IPS-18a (cell line): ENCODE measurements at regions not wholly inside any gene's neighbourhood (a gene's known extent, or its start where the extent isn't known, plus 50 kb on each side); places are given as distances from the start of the nearest gene placed in this dataset.

ENCODE experiments used
- H3K27ac ChIP-seq: one replicate; pipeline ENCODE4 v1.5.1; 2013; ENCODE audit warnings: low read length
- H3K27me3 ChIP-seq: one replicate; pipeline ENCODE4 v1.6.1; 2013; ENCODE audit warnings: mild to moderate bottlenecking, low read length; ENCODE audit not compliant: control insufficient read depth, insufficient read depth
- H3K36me3 ChIP-seq: one replicate; pipeline ENCODE4 v1.6.1; 2013; ENCODE audit warnings: low read depth, low read length; ENCODE audit not compliant: control insufficient read depth
- H3K4me1 ChIP-seq: one replicate; pipeline ENCODE4 v1.6.1; 2013; ENCODE audit warnings: low read depth, low read length; ENCODE audit not compliant: control insufficient read depth
- H3K4me3 ChIP-seq: one replicate; pipeline ENCODE4 v1.5.1; 2013; ENCODE audit warnings: low read length
- H3K9ac ChIP-seq: one replicate; pipeline ENCODE4 v1.6.1; 2013; ENCODE audit warnings: mild to moderate bottlenecking, low read length, moderate library complexity
- H3K9me3 ChIP-seq: one replicate; pipeline ENCODE4 v1.6.1; 2013; ENCODE audit warnings: low read depth, low read length; ENCODE audit not compliant: control insufficient read depth

- H3K36me3 ChIP-seq: no peaks in the 10 kb centered on the region
- no peaks in the 10 kb centered on the region for H3K27me3 ChIP-seq
- H3K4me3 ChIP-seq: no peak overlapping the region
- no peak overlapping the region for H3K9ac ChIP-seq
- no peaks in the 10 kb centered on the region for H3K4me1 ChIP-seq
- no peak overlapping the region for H3K27ac ChIP-seq
- H3K9me3 ChIP-seq: no peaks in the 10 kb centered on the region
Measured at GRCh38 chr2:8623958-8624591, 57.8 kb upstream of the ID2 start.

- H3K36me3 ChIP-seq: no peaks in the 10 kb centered on the region
- H3K4me1 ChIP-seq: no peaks in the 10 kb centered on the region
- no peak overlapping the region for H3K27ac ChIP-seq
- H3K27me3 ChIP-seq: no peaks in the 10 kb centered on the region
- no peak overlapping the region for H3K9ac ChIP-seq
- no peak overlapping the region for H3K4me3 ChIP-seq
- no peaks in the 10 kb centered on the region for H3K9me3 ChIP-seq
Measured at GRCh38 chr2:8624855-8625398, 56.9 kb upstream of the ID2 start.

DNA sequence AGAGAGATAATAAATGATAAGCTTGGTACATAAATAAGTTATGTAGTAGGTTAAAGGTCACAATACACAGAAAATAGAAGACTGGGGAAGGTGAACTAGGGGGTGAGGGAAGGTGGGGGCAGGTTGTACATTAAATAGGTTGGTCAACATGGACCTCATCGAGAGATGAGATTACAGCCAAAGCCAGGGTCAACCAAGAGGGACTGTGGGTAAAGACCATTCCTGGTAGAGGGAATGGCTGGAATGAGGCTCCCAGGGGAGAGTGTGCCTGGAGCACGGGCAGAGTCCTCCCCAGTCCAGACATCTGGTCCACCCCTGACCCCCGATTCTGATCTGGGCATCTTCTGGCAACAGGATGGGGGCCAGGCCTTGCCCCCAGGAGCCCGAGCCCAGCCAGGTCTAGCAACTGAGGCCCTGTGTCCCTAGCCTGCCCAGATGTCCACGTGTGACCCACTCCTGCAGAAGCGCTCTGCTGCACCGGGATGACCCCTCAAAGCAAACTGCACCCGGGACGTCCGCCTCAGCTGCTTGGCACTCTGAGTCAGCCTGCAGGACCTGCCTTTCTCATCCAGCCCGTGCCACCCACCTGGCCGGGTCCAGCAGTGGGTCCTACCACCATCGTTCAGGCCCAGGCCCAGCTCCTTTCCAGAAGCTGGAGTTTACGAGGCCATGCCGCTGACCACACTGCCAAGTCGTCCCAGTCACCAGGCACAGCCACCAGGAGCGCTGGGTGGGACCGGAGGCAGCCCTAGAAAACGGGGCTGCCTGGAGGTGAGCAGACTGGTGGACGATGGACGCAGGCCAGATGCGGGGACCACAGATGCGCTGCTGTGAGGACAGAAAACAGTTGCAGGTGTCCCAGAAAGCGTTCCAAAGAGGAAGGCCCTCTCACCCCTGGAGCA is 56.2 kb upstream of the ID2 start:
- Histone ChIP-seq H3K4me3 (no peak overlapping the region), H3K9me3 (no peaks in the 10 kb centered on the region), H3K9ac (no peak overlapping the region), H3K27ac (no peak overlapping the region), H3K4me1 (no peaks in the 10 kb centered on the region), H3K27me3 (no peaks in the 10 kb centered on the region), H3K36me3 (no peaks in the 10 kb centered on the region)

DNA sequence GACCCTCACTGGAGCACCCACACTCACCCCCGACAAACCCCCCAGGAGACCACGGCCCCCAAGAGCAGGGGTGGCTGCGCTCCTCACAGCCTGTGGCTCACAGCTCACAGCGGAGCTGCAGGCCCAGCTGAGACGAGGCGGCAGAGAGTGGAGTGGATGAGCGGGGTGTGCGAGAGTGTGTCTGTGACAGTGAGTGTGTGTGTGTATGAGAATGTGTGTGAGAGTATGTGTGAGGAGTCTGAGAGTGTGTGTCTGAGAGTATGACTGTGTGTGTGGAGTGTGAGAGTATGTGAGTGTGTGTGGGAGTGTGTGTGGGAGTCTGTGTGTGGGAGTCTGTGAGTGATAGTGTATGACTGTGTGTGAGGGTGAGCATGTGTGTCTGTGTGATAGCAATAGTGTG is 55.3 kb upstream of the ID2 start:
- Histone ChIP-seq H3K4me1 (no peaks in the 10 kb centered on the region), H3K36me3 (no peaks in the 10 kb centered on the region), H3K4me3 (no peak overlapping the region), H3K9ac (no peak overlapping the region), H3K9me3 (no peaks in the 10 kb centered on the region), H3K27ac (no peak overlapping the region), H3K27me3 (no peaks in the 10 kb centered on the region)

- no peaks in the 10 kb centered on the region for H3K9me3 ChIP-seq
- no peaks in the 10 kb centered on the region for H3K4me1 ChIP-seq
- no peak overlapping the region for H3K27ac ChIP-seq
- no peaks in the 10 kb centered on the region for H3K36me3 ChIP-seq
- H3K4me3 ChIP-seq: no peak overlapping the region
- no peak overlapping the region for H3K9ac ChIP-seq
- H3K27me3 ChIP-seq: no peaks in the 10 kb centered on the region
Measured at GRCh38 chr2:8627019-8627691, 54.7 kb upstream of the ID2 start.

DNA sequence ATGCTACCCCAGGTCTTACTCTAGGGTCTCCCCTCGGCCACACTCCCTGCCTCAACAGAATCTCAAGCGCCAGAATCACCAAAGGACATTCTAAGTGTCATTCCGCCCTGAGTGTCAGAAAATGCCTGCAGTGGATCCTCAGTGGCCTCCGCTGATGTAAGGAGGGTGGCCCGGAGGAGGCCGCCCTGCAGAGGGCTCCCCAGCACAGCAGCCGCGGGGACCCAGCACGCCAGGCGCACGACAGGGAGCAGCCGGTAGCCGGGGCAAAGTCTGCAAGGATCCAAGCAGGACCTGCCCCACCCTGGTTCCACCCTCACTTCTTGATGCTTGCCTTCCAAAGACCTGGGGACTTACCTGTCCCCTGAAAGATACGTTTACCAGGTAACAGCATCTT is 54.2 kb upstream of the ID2 start:
- Histone ChIP-seq H3K9me3 (no peaks in the 10 kb centered on the region), H3K9ac (no peak overlapping the region), H3K27ac (no peak overlapping the region), H3K27me3 (no peaks in the 10 kb centered on the region), H3K36me3 (no peaks in the 10 kb centered on the region), H3K4me1 (no peaks in the 10 kb centered on the region), H3K4me3 (no peak overlapping the region)

- no peaks in the 10 kb centered on the region for H3K4me1 ChIP-seq
- H3K36me3 ChIP-seq: no peaks in the 10 kb centered on the region
- H3K9ac ChIP-seq: no peak overlapping the region
- no peaks in the 10 kb centered on the region for H3K27me3 ChIP-seq
- no peak overlapping the region for H3K4me3 ChIP-seq
- H3K27ac ChIP-seq: no peak overlapping the region
- no peaks in the 10 kb centered on the region for H3K9me3 ChIP-seq
Measured at GRCh38 chr2:8628179-8628865, 53.5 kb upstream of the ID2 start.

GRCh38 chr2:8628866-8629209 is 53.0 kb upstream of the ID2 start:
- Histone ChIP-seq H3K9ac (no peak overlapping the region), H3K36me3 (no peaks in the 10 kb centered on the region), H3K4me1 (no peaks in the 10 kb centered on the region), H3K9me3 (no peaks in the 10 kb centered on the region), H3K27ac (no peak overlapping the region), H3K27me3 (no peaks in the 10 kb centered on the region), H3K4me3 (no peak overlapping the region)

- Histone ChIP-seq H3K9me3 (no peaks in the 10 kb centered on the region), H3K27ac (no peak overlapping the region), H3K9ac (no peak overlapping the region), H3K36me3 (no peaks in the 10 kb centered on the region), H3K4me3 (no peak overlapping the region), H3K27me3 (no peaks in the 10 kb centered on the region), H3K4me1 (no peaks in the 10 kb centered on the region)
Measured at GRCh38 chr2:8629402-8629801, 52.5 kb upstream of the ID2 start.

GRCh38 chr2:8630676-8631464 is 51.0 kb upstream of the ID2 start:
- Histone ChIP-seq H3K4me1 (no peaks in the 10 kb centered on the region), H3K4me3 (no peak overlapping the region), H3K9me3 (no peaks in the 10 kb centered on the region), H3K27me3 (no peaks in the 10 kb centered on the region), H3K9ac (no peak overlapping the region), H3K27ac (no peak overlapping the region), H3K36me3 (no peaks in the 10 kb centered on the region)
